ENCODE measurements at regions not wholly inside any gene's neighbourhood (a gene's known extent, or its start where the extent isn't known, plus 50 kb on each side); places are given as distances from the start of the nearest gene placed in this dataset.
"Not testable (repeated sequence)": the region's sequence is repeated elsewhere in the genome, so short reads cannot be mapped to it uniquely, and the experiment has no call there.

GRCh38 chr5:116759860-116760640 lies 185.4 kb upstream of the SEMA6A start:
- DNase-seq = no peak

- no peak for DNase-seq
These were observed 182.7 kb upstream of the SEMA6A start for GRCh38 chr5:116757326-116757725.

DNA sequence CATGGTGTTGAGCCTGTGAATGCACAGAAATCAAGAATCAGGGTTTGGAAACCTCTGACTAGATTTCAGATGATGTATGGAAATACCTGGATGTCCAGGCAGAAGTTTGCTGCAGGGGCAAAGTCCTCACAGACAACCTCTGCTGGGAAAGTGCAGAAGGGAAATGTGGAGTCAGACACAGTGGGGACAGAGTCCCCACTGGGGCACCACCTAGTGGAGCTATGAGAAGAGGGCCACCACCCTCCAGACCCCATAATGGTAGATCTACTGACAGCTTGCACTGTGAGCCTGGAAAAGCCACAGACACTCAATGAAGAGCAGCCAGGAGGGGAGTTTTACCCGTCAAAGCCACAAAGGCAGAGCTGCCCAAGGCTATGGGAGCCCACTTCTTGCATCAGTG lies 181.9 kb upstream of the SEMA6A start:
- no peak for DNase-seq

GRCh38 chr5:116754556-116754955 lies 179.9 kb upstream of the SEMA6A start:
- no peak for DNase-seq

DNA sequence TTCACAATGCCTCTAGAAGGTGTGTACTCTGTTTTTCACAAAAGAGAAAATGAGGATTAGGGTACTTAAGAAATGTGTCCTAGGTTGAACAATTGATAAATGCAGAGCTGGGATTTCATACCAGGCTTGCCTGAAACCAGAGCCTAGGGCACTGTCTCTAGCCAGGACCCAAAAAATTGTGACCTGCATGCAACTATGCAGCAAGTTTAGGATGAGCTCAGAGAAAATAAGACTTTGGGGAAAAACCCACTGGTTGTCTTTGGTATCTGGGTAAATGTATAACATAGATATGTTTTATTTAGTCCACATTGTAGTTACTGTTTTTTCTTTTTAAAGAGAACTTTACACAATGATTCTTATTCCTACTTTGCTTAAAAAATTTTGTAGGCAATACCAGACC lies 177.1 kb upstream of the SEMA6A start:
- no peak for DNase-seq

GRCh38 chr5:116750631-116751580 lies 176.3 kb upstream of the SEMA6A start:
- DNase-seq = no peak

DNA sequence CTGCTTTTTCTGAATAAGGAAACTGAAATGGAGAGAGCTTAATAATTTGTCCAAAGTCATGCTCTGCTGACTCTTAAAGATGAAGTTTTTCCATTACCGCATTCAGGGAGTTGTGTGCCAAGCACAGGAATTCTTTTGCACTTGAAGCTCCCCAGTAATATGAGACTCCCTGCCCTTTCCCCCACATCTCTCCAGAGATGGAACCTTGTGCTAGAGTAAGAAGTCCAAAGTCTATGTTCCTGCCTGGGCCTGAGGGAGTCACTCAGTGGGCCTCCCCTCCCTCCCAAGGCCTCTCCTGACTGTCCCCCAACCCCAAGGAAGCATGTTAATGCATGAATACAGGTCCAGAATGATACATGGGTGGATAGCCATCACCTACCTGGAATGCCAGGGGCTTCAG lies 173.3 kb upstream of the SEMA6A start:
- no peak for DNase-seq

DNA sequence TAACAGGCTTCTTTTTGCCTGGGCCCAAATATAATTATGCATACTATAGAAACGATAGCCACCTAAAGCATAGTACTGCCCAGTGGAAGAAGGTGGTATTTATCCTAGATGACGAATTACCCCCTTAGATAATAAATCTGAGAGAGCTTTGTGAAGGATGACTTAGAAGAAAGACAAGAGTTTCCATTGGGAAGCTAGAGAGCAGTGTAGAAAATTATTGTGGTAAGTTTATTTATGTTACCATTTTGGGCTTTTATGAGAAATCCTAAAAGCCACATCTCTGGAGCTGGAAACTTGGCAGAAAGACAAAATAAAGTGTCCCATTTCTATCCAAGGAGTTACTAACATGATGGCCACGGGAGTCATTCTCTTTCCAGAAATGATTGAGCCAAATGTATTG lies 172.0 kb upstream of the SEMA6A start:
- no peak for DNase-seq

DNA sequence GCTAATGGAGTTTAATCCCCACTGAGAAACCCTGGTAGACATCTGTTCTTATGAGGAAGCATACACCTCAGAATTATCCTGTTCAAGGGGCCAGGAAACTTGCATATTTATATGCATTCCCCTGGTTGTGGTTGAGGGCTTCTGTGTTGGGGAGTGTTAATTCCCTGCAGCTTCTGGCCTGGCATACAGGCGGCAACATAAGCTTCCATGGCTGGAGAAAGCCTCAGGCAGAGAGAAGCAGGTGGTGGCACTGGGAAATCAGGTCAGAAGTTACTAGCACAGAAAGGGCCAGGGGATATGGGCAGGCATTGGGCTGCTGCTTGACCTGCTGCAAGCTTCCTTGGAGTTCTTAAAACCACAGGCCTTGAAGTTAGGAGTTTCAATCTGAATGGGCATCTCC lies 166.1 kb upstream of the SEMA6A start:
- DNase-seq = no peak

- no peak for DNase-seq
These were observed 164.9 kb upstream of the SEMA6A start for GRCh38 chr5:116739571-116739970.

DNA sequence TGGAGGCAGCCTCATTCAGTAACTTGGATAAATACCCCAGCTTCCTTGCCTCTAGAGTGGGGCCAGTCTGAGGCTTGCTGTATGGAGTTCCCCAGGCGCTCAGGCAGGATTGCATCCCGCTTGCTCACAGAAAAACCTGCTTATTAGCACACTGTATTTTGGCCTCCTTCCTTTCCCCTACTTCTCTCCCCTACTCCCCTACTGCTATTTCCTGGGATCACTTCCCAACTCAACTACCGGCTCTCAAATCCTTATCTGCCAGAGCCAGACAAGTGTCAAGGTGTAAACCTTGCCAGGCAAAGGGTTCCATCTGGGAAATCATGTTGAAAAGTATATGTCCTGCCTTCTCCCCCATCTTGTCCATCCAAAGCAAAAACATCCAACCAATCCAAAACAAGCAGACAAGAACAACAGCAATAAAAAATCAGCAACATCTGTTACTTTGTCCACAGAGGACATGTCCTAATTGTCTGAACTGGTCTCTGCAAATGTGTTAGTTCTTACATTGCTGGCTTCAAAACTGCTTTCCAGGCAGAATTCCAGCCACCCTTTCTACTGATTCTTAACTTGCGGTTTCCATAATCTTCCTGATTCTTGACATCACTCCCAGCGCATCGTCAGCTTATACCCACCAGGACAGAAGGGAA lies 164.1 kb upstream of the SEMA6A start:
- no peak for DNase-seq

DNA sequence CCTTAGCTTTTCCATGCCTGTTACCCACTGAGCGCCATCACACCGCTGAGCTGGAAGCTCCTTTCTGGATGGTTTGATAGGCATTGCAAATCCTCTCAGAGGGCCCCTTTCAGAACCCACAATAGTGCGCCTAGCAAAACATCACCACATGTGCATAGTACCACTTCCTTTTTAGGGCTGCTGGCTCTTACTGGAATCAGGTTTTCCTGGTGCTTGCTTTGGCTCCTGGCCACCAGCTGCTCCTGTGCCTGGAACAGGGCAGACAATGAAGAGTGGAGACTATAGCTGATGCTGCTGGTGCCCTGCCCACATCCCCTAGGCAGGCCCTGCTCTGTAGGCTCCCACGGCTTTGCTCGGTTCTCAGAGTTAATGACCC lies 163.6 kb upstream of the SEMA6A start:
- DNase-seq = no peak

DNA sequence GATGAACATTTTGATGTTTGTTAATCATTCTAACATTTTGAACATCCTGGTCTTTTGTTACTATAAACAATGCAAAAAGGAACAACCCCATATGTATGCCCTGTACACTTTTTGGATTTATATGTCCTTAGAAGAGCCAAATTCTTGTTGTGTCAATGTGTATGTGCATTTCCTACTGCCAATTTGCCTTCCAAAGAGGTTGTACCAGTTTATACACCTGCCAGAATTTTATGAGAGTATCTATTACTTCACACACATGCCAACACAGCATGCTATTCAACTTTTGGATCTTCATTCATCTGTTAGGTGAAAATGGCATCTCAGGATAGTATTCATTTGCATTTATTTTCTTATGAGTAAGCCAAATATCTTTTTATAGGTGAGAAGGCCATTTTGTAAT lies 162.0 kb upstream of the SEMA6A start:
- DNase-seq = no peak

DNA sequence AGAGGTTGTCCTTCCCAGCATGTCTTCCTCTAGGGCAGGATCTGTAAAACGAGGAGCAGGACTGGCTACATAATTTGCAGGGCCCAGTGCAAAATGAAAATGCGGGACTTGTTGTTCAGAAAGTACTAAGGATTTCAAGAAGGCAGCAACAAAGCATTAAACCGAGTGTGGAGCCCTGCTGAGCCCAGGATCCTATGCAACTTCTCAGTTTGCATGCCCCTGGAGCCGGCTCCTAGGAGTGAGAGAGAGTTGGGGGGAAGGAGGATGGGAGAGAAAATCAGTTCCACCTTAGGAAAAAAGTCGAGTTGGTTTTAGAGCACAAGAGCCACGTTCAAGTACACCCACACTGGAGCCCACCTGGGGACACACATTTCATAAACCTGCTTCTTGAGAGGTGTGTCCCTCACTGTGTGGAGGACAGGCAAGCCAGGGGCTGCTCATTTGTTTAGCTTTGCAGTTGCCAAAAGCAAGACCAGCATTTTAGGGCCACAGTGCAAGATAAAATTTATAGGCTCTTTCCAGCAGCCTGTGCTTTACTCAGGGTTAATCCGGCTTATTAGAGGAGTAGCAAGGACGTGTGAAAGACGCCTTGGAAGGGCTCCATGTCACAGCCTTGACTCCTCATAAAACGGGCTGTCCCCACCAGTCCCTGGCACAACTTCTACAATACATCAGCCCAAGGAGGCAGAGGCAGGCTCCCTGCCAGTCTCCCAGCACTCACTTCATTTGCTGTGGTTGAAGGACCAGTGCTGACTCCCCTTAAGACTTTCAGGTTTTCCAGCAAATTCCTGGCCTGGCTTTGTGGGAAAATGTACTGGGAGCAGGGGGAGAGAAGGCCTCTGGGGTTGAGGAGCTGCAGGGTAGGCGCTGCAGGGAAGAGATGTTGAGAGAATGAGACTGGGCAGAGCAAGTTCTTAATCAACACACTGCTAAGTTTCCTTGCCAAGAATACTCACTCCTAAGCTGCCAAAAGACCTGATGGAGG lies 159.7 kb upstream of the SEMA6A start:
- no peak for DNase-seq

DNA sequence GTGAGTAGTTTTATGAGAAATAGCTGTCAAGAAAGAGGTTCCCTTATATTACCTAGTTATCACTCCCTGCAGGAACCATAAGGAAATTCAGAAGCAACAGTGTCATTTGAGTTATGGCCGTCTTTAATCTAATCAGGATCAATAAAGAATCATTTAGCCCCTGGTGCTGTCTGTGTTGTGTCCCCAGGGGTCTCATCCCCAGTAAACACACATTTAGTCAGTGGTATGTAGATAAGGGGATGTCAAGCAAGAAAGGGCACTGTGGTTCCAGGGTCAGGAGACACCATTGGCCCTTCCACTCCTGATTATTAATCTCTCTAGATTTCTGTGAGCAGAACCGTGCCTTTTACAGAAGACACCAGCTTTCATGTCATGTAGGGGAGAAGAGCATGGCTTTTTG lies 158.0 kb upstream of the SEMA6A start:
- no peak for DNase-seq

- no peak for DNase-seq
These were observed 156.8 kb upstream of the SEMA6A start for GRCh38 chr5:116731432-116731831.

GRCh38 chr5:116730706-116731105 lies 156.1 kb upstream of the SEMA6A start:
- DNase-seq = no peak

DNA sequence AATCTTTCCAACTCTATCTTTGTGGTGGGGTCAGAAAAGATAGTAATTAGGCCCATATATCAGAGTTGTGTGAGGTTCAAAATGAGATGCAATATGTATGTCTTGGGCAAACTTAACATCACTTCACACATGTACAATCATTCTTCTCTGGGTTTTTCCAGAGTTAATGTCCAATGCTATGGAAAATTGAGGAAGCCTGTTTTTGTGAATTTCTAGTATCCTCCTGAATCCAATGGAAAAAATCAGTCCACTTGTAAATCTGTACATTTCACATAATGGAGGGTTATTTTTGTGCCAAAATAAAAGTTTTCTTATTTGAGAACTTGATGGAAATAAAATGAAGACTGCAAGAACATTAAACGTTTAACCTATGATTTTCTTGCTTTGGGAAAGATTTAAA lies 155.6 kb upstream of the SEMA6A start:
- DNase-seq = no peak

- DNase-seq = no peak
These were observed 152.6 kb upstream of the SEMA6A start for GRCh38 chr5:116727248-116727647.

DNA sequence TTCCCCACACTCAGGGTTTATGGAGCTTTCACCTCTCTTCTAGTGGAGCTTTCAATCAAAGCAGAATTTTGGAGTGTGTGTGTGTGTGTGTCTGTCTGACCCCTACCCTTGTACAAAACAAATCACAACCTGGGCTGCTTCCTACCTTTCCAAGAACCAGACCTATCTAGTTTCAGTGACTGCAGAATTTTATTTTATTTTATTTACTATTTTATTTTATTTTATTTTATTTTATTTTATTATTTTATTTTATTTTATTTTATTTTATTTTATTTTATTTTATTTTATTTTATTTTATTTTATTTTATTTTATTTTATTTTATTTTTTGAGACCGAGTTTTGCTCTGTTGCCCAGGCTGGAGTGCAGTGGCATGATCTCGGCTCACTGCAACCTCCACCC lies 151.6 kb upstream of the SEMA6A start:
- not testable (repeated sequence) for DNase-seq

- DNase-seq = no peak
These were observed 150.3 kb upstream of the SEMA6A start for GRCh38 chr5:116724971-116725370.

DNA sequence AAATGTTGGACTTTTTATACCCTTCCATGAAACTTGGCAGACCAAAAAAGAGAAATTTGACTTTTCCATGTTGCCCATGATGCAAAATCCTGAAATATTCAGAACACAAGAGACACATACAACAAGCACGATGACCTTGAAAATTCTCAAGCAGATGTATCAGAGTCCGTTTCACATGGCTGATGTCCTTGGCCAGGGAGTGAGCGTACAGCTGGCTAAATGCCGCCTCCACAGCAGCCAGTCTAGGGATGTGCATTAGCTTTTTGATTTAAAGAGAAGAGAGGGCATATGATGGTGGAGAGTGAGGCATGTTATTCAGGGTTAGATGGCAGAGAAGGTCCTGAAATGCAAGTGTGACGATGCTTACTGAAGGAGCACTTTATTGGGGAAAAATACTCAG lies 148.0 kb upstream of the SEMA6A start:
- DNase-seq = no peak
